ENCODE measurements at regions not wholly inside any gene's neighbourhood (a gene's known extent, or its start where the extent isn't known, plus 50 kb on each side); places are given as distances from the start of the nearest gene placed in this dataset.
"Not testable (repeated sequence)": the region's sequence is repeated elsewhere in the genome, so short reads cannot be mapped to it uniquely, and the experiment has no call there.

DNA sequence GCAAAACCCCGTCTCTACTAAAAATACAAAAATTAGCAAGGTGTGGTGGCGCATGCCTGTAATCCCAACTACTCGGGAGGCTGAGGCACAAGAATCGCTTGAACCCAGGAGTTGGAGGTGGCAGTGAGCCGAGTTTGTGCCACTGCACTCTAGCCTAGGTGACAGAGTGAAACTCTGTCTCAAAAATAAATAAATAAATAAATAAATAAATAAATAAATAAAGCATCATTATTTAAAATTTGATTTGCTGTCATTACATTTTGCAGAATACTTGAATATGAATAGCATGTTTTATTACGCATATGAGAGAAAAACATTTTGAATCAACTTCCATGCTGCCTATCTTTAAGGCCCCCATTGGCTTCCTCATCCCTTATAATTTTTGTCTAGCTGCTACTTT, 53.4 kb upstream of the MED14 start:
- not testable (repeated sequence) for DNase-seq

DNA sequence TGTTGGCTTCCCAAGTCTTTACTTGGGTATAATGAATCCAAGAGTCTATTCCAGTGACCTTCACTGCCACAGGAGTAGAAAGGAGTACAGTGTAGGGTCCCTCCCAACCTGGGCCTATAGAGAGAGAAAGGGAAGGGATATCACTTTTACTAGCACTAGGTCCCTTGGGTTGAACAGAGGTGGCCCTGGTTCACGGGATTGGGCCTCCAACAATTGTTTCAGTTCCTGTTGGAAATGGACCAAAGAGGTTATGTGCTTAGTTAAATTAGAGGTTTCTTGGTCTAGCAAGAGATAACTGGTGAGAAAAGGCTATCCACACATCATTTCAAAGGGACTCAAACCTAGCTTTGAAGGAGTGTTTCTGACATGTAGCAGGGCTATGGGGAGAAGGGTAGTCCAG, 57.1 kb upstream of the MED14 start:
- DNase-seq = no peak

DNA sequence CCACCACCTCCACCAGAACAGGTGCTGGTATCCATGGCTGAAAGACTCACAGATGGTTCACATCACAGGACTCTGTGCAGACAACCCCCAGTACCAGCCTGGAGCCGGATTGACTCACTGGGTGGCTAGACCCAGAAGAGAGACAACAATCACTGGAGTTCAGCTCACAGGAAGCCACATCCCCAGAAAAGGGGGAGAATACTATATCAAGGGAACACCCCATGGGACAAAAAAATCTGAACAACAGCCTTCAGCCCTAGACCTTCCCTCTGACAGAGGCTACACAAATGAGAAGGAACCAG, 59.4 kb upstream of the MED14 start:
- peak; percentile 29 for DNase-seq

DNA sequence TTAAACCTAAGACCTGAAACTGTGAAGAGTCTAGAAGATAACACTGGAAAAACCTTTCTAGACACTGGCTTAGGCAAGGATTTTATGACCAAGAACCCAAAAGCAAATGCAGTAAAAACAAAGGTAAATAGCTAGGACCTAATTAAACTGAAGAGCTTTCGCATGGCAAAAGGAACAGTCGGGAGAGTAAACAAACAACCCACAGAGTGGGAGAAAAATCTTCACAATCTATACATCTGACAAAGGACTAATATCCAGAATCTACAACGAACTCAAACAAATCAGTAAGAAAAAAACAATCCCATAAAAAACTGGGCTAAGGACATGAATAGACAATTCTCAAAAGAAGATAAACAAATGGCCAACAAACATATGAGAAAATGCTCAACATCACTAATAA, 64.4 kb upstream of the MED14 start:
- not testable (repeated sequence) for DNase-seq

DNA sequence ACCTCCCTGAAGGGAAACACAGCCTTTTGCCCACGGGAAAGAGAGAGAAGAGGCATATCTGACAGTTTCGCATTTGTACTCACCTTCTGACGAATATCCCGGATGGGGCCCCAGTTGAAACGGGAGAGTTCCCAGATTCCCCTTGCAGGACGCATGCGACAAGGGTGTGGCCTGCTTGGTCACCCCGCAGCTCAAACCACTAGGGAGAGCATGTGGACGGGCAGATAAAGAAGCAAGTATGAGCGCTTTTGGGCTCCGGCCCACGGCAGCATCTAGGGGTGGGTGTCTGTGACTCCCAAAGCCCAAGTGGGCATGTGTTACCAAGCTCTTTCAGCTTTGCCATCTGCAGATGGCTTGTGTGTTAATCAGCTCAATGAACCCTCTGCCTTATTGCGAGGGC, 70.1 kb upstream of the MED14 start:
- no peak for DNase-seq

DNA sequence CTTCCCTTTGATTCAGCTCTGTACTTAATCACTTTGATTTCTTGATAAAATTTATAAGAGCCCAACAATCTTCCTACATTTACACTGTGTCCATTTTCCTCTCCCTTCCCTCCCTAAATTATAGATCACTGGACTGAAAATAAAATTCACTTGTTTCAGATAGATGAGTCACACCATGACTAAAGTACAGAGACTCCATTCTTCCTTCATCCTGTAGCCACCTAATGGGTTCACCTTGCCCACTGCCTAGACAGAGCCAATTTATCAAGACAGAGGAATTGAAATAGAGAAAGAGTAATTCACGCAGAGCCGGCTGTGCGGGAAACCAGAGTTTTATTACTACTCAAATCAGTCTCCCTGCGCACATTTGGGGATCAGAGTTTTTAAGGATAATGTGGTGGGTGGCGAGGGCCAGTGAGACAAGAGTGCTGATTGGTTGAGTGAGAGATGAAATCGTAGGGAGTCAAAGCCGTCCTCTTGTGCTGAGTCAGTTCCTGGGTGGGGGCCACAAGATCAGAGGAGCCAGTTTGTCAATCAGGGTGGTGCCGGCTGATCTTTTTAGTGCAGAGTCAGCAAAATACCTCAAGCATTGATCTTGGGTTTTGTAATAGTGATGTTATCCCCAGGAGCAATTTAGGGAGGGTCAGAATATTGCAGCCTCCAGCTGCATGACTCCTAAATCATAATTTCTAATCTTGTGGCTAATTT, 71.3 kb upstream of the MED14 start:
- DNase-seq = no peak

DNA sequence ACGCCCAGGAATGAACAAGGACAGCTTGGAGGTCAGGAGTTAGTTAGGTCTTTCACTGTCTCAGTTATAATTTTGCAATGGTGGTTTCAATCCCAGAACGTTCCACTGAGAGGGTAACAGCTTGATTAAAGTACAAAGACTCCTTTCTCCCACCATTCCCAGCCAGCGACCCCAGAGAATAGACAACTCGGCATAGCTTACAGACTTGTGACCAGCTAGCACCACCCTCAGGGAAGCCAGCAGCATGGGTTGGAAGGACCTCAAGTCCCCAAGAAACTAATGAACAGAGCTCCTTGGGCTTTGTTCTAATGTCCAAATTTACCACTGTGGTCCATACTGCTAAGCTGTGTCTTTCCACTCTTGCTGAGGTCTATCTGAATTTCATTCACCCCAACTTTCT, 72.0 kb upstream of the MED14 start:
- no peak for DNase-seq

DNA sequence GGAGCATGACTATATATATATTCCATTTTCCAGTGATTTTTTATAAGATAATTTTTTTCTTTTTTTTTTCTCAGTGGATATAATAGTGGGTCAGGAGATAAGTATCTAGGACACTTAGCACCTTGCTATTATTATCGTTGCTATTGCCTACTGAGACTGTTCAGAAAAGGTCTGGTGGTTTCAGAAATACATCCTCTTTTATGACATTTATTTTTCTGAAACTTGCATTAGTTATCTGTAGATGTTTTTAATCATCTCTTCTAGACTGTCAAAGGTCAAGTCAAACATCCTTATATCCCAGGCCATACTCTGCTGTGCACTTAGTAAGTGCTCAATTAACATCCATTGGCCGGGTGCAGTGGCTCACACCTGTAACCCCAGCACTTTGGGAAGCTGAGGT, 72.9 kb upstream of the MED14 start:
- DNase-seq = no peak

DNA sequence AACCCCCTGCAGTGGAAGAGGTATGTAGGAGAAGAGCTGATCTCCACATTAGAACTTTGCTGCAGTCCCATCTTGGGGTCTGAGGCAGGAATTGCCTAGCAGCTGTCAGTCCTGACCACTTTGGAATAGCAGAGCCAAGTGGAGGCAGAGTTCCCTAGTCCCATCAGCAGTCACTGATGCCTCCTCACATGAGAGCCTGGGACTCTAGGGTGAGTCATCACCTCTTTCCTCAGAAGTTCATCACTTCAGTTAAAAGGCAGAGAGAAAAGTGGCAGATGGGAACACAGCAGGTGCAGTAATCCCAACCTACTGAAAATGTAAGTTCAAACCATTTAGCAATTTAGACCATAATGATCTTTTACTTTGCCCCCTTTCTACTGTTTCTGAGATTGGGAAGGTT, 73.9 kb upstream of the MED14 start:
- DNase-seq = no peak

DNA sequence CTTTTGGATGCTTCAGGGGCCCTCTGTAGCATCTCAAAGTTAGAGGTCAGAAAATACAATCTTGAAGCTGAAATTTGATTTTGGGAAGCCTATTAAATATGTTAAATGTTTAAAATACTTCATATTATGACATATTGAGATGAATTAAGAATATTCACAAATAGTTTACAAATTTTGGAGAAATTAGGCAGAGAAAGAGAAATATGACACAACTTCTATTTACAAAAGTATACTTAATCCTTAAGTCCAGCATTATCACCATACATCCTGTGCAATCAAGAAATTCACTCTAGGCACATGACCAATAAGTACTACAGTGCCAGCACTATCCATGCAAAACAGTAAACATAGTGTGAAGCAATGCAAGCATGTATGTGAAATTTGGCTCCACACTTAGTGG, 79.7 kb upstream of the MED14 start:
- not testable (repeated sequence) for DNase-seq

DNA sequence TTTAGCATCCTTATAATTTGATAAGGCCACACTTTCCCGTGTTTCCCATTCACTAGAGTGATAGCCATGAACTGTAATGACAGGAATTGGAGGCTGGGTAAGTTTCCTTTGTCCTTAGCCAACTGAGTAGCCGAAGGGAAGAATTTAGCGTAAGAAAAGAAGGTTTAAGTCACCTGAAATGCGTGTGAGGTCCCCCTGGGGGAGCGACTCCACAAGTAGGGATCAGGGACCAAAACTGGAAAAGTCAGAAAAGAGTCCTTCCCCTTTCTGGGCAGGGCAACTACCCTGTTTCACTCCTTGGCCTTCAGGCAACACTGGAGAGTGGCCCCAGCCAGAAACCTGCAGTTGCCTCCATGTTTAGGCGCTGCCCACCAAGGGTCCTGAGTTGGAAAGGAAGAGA, 81.6 kb upstream of the MED14 start:
- no peak for DNase-seq

DNA sequence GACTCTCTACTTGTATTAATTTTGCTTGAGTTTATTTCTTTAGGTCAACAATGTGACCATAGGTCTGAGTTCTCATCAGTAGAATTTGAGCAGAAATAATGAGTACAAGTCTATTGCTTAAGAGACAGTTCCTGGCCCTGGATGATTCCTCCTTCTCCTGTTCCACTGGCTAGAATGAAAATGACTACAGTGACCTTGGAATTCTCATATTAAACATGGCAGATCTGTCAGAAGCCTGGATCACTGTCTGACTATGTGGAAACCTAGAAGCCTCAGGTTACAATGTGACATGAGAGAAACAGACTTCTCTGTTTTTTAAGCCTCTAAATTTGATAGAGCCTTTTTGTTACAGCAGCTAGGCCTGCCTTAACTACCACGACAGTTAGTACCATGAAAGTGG, 82.9 kb upstream of the MED14 start:
- DNase-seq = no peak

DNA sequence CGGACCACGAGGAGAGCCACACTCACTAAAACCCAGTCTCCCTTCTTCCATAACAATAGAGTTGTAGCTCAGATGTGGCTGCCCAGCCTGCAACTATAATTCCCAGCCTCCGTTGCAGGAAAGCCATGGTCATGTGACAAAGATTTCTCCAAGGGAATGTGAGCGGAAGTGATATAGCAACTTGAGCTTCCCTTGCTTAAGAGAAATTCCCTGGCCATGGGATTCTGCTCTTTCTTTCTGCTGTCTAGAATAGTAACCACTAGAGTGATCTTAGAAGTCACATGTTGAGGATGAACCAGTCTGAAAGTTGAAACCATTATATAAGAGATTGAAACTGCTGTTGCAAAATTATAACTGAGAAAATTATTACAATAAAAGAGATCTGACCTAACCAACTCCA, 86.4 kb upstream of the MED14 start:
- no peak for DNase-seq

DNA sequence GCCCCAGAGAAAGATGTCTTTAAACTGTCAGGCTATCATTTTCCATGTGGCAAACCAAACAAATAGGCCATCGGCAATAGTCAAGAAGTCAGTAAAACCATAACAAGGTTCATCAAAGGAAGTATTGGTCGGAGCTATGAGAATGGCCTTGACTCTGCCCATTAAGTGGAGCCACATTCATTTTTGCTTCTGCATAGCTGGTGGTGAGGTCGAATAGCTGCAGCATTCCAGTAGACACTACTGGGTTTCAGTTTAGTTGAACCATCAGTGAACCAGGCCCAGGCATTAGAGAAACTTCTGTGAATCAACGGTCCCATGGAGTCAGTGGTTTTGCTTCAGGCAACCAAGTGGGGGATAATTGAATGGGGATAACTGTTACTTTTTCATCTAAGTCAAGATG, 92.0 kb upstream of the MED14 start:
- DNase-seq = no peak

DNA sequence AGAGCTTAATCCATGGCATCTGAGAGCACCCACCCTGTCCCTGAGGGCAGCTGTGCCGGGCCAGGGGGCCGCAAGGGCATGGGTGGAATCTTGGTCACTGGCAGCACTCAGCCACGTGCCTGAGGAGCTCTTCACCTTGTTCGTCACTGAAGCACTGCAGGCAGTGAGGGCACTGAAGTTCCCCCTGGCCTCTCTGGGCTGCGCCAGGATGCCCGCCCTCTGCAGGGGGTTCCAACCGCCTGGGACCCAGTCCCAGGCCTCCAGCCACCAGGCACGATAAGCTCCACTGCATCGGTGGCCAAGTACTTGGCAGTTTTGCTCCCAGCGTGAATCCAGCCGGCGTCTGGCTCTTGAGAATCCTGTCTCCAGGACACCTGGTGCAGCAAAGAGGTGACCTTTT, 96.4 kb upstream of the MED14 start:
- no peak for DNase-seq

DNA sequence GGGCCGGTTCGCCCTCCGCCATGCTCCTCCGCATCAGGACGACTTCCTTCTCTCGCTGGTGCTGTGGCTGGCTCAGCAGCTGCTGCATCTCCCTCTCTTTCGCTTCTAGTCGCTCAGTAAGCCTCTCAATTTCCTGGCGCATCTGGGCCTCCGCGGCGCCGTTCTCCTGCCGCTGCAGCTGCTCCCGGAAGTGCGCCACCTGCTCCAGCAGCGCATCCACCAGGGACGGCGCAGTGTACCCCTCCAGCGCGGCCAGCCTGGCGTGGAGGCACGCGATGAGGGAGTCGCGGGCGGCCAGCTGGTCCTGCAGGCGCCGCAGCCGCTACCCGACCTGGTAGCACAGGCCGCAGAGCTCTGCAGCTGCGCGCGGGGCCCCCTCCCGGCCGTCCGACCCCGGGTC, 97.4 kb upstream of the MED14 start:
- no peak for DNase-seq

DNA sequence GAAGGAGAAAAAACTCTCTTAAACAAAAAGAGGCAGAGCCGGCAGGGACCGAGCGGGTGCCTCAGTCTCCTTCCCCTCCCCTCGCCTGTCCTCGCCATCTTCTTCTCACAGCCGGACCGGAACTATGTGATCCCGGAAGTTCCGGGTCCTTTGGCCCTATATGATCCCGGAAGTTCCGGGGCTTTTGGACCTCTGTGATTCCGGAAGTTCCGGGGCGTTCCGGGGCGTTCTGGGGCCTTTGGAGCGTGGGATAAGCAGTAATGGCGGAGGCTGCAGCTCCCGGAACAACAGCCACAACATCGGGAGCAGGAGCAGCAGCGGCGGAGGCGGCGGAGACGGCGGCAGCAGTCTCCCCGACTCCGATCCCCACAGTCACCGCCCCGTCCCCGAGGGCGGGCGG, 98.9 kb upstream of the MED14 start:
- no peak for DNase-seq

DNA sequence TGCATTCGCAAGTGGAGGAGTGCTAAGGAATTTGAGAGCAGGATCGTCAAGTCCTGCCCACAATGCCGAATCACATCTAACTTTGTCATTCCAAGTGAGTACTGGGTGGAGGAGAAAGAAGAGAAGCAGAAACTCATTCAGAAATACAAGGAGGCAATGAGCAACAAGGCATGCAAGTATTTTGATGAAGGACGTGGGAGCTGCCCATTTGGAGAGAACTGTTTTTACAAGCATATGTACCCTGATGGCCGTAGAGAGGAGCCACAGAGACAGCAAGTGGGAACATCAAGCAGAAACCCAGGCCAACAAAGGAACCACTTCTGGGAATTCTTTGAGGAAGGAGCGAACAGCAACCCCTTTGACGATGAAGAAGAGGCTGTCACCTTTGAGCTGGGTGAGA, 100.2 kb upstream of the MED14 start:
- no peak for DNase-seq

DNA sequence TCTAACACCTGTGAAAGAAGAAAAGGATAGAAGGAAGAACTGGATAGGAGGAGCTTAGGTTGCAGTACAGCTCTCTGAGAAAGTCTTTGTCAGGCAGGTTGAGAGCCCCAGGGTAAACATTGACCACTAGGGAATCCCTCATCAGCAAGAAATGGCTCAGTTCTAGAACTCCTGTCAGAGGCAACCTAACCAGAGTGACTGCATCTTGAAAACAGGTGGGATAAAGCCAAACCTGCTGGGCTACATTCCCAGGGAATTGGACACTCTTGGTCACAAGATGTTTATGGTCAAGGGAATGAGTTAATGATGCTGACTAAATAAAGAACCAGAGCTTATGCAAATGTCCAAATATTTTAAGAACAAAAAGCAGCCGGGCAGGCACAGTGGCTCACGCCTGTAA, 108.3 kb upstream of the MED14 start:
- no peak for DNase-seq

DNA sequence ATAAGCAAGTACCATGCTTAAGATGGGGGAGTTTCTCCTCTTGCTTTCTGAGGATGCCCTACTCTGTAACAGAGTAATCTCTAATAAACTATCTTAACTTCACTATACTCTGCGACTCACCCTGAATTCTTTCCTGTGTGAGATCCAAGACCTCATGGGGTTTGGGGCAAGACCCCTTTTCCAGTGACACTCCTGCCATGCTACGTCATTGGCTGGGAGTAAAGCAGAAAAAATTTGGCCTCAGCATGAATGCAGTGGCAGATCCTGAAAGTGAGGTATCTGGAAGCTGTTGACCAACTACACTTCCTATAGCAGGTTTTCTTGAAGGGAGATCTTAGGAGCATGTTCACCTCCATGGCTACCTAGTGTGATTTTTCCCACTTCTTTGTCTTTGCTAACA, 109.1 kb upstream of the MED14 start:
- no peak for DNase-seq

DNA sequence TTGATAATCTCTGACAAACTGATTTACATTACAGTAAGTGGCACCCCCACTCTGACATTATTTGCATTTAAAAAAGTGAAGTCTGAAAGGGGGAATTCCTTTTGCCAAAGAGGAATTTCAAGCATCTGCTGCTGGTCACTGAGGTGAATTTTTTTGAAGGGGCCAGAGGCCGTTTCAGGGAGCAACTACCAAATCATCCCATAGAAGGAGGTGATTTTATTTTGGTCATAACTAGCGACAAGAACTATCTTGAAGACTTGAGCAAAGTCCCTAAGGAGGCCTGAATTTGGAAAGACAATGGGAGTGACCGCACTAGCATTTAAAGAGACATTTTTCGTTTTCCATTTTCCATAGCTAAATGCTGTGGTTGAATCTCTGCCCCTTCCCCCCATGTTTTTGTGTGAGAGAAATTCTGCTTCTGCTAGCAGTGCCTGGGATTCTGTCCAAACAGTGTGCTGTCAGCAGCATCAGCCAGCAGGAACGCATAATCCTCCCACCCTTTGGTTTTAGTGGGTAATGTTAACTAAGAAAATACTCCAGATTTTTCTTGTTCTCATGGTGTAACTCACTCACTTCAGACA, 110.1 kb upstream of the MED14 start:
- DNase-seq = no peak

DNA sequence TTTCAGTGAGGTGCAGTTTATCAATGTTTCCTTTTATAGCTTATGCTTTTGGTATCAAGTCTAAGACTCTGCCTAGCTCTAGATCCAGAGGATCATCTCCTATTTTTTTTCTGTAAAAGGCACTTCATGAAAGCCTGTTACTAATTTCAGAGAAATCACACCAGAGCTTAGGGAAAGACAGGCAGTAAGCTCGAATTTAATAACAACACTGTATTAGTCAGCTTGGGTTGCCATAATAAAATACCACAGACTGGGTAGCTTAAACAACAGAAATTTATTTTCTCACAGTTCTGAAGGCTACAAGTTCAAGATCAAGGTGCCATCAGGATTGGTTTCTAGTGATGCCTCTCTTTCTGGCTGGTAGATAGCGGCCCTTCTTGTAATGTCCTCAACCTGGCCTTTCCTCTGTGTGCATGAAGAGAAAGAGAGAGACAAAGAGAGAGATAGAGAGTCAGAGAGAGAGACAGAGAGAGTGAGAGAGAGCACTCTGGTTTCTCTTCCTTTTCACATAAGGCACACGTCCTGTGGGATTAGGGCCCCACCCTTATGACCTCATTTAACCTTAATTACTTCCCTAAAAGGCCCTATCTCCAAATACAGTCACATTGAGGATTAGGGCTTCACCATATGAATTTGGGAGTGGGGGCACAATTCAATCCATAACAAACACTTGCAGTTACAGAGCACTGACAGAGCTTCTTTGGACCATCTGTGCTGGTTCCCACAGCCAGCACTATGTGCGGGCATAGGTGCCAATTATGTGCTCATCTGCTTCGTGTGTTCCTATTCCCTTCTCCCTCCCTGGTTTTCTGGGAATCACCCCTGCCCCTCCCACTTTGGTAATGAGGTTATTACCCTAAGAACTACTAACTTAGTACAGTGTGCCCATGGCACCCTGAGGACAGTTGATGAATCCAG, 114.8 kb upstream of the MED14 start:
- no peak for DNase-seq

DNA sequence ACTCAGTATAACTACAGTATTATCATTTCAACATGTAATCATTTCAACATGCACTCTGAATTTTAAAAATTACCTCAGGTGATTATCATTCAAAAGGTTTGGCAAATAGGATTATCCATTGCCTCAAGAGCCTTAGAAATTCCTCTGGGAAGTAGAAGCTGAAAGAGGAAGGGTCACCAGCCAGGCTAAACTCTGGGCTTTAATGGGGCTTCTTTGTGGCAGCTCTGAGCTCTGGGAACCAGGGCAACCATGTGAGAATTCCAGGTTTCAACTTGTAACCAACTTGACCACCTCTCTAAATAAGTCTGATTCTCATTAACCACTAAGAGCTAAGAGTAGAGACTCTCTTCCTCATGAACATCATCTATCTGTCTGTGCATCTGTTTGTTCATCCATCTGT, 117.2 kb upstream of the MED14 start:
- DNase-seq = no peak

DNA sequence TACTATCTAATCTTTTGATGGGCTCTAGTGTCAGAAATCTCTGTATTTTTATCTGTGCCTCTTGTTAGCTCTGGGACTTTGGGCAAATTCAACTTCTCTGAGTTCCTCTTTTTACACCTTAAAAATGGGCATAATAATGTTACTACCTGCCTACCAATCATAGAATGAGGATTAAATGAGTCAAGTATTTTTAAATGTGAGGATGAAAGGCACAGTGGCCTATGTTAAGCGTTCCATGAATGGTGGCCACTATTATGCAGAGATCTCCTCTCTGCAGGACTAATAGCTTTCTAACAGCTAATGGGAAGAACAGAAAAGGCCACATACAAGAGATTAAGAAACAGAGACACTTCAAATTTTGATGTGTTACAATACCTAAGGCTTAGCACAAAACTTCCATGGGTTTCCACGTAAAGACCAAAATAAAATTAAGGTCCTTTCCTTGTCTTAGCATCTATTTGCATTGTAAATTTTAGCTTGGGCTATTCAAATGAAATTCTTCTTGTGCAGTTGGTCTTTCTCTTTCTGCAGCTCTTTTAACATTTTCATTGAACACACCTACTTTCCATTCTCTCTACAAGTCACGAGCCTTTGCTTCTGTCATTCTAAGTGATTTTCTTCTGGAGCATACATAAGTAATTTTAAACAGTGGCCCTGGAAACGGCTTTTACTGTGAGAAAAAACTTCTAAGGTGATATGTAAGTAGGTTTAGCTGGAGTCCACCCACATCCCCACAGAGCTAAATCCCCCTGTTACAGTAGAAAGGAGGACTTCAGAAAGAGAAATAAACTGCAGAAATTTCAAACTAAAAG, 117.9 kb upstream of the MED14 start:
- DNase-seq = no peak
